HG03520 (cell line): ENCODE measurements at regions not wholly inside any gene's neighbourhood (a gene's known extent, or its start where the extent isn't known, plus 50 kb on each side); places are given as distances from the start of the nearest gene placed in this dataset.
"Not testable (repeated sequence)": the region's sequence is repeated elsewhere in the genome, so short reads cannot be mapped to it uniquely, and the experiment has no call there.

Experiments used
- ATAC-seq: cut with Tn5 transposase; IDR thresholded peaks from one replicate; pipeline ENCODE4 v1.9.1; 2021; ENCODE audit warnings: mild to moderate bottlenecking, moderate library complexity; ENCODE audit not compliant: unreplicated experiment

GRCh38 chr1:74818241-74818640 lies 85.3 kb downstream of the TYW3 start:
- ATAC-seq, result no peak

- no peak for ATAC-seq
Measured at GRCh38 chr1:74818661-74819456, 85.9 kb downstream of the TYW3 start.

GRCh38 chr1:74822851-74823401 lies 90.0 kb downstream of the TYW3 start:
- no peak for ATAC-seq

DNA sequence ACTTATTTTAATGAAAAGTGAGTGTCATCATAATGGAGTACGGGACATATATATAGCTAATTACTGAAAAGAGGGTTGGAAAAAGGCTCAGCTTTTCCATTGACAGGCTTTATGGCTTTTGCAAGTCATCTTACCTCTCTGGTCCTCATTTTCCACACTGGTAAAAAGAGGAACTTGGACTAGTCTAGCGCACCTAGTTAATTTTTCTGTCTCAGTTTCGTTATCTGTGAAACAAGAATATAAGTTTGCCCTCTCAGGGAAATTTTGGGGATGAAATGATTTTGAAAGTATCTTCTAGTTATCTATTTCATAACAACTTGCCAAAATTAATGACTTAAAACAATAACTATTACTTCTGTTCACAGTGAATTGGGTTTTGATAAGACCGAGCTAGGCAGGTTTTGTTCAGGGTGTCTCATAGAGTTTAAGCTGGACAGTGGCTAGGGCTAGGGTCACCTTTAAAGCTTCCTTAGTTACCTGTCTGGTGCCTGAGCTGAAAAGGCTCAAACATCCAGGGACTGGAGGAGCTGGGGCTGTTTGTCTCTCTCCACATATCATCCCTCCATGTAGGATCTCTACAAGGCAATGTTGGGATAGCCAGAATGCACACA lies 91.7 kb downstream of the TYW3 start:
- peak; percentile 94 for ATAC-seq

- no peak for ATAC-seq
Measured at GRCh38 chr1:74830766-74831165, 97.8 kb downstream of the TYW3 start.

DNA sequence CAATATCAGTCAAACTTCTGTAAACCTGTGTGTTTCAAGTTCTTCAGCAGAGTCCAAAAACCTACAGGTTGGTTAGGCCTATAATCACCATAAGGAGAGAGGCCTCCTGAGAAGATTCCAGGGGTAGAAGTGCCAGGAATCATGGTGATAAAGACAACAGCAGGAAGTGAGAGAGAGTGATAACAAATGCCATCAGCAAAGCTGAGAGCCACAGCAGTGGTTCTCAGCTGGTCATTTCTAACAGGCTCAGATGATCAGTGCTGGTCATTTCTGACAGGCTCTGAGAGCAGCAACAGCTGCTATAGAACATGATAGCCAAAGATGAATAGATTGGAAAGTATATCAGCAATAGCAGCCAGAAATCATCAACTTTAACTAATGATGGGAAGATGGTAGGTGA lies 101.3 kb downstream of the TYW3 start:
- ATAC-seq, result no peak

GRCh38 chr1:74835051-74835450 lies 102.1 kb downstream of the TYW3 start:
- ATAC-seq, result no peak

GRCh38 chr1:74842726-74843125 lies 109.8 kb downstream of the TYW3 start:
- ATAC-seq, result no peak

DNA sequence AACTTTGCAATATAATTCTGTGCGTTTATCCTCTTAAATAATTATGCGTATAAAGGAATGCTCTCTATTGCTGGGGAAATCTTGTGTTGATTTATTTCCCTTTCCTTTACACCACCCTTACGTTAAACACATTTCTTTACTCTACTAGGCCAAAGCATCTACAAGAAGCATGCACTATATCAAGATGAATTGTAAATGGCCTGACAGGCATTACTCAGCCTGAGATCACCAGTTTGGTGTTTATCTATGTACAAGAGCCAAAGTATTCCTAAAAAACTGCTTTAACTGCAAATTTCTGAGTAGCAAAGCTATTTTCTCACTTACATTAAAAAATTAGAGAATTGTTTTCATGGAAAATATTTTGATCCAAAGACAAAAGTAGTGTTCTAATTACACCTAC lies 114.8 kb downstream of the TYW3 start:
- ATAC-seq, result no peak

GRCh38 chr1:74853756-74854155 lies 120.8 kb downstream of the TYW3 start:
- ATAC-seq, result no peak

GRCh38 chr1:74856174-74856573 lies 123.2 kb downstream of the TYW3 start:
- ATAC-seq, result no peak

DNA sequence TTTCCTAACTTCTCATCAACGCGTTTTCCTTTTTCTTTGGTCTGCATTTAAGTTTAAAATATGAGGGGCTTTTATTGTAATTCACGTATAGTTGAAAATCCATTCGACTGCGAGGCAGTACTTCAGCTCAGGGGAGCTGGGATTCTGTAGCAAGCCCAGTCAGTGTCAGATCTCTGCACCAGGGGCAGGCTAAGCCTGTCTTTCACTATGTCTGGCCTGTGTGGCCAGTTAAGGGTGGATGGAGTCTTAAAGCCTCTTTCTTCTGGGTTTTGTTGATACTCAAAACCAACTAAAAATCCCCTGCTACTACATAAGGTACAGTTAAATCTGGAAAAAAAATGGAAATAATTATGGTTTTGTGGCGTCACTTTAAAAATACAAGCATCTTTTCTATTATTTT lies 124.7 kb downstream of the TYW3 start:
- peak; percentile 44 for ATAC-seq

GRCh38 chr1:74858136-74858535 lies 125.2 kb downstream of the TYW3 start:
- peak; percentile 65 for ATAC-seq

DNA sequence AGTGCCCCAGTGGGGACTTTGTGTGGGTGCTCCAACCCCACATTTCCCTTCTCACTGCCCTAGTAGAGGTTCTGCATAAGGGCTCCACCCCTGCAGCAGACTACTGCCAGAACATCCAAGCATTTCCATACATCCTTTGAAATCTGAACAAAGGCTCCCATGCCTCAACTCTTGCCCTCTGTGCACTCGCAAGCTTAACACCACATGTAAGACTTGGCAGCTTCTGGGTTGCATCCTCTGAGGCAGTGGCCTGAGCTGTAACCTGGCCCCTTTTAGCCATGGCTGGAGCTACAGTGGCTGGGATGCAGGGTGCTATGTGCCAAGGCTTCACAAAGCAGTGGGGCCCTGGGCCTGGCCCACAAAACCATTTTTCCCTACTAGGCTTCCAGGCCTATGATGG lies 128.9 kb downstream of the TYW3 start:
- no peak for ATAC-seq

- no peak for ATAC-seq
Measured at GRCh38 chr1:74869702-74870101, 136.8 kb downstream of the TYW3 start.

GRCh38 chr1:74877366-74877765 lies 144.4 kb downstream of the TYW3 start:
- ATAC-seq, result not testable (repeated sequence)

DNA sequence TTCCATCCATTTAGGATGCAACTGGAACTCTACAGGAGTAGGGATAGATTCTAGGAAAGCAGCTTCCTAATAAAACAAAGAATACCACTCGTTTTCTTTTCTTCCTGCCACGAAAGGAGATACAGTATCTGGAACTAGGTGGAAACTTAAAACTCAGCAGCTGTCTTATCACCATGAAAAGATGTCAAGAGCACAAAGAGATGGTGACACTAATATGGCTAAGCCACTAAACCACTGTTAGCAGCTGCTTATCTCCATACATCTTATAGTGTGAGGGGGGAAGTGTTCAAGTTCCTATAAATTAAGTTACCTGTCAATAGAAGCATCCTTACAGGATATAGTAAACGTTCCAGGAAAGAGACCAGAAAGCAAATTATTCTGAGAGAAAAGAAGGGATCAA lies 162.5 kb downstream of the TYW3 start:
- no peak for ATAC-seq

DNA sequence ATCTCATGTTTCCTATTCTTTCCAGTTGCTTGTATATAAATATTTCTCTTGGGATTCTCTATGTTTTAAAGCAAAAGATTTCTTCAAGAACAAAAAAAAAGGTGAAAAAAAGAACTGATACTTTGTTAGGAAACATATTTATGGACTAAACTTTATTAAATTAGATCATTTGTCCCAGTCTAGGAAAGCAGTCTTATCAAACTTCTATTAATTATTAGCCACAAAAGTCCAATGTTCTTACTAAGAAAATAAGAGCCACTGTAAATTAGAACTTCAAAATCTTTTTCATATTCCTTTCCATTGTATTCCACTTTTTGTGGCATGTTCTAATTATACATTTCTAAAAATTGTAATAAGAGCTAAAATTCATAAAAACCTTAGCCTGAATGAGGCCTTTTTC lies 175.2 kb downstream of the TYW3 start:
- ATAC-seq, result no peak

GRCh38 chr1:74908797-74909196 lies 175.8 kb downstream of the TYW3 start:
- no peak for ATAC-seq

DNA sequence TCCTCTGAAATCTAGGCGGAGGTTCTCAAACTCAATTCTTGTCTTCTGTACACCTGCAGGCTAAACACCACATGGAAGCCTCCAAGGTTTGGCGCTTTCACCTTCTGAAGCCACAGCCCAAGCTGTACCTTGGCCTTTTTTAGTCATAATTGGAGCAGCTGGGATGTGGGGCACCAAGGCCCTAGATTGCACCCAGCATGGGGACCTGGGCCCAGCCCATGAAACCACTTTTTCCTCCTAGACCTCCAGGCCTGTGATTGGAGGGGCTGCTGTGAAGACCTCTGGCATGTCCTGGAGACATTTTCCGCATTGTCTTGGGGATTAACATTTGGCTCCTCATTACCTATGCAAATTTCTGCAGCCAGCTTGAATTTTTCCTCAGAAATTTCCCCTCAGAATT lies 181.0 kb downstream of the TYW3 start:
- ATAC-seq, result no peak

DNA sequence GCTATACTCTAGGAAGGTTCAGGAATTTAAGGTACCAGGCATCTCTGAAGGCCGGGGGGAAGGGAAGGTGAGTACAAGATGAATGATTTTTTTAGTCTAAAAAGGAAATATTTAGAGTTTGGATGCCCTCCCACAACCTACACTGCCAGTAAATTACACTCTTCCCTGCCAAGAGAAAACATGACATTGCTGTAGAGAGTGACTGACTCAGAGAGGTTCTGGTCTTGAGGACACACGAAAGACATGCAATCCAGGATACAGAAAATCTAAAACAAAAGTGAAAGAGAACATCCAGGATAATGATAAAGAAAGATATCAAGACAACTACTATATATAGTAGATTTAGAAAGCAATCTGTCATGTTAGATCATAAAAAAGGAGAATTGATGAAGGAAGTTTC lies 200.5 kb downstream of the TYW3 start:
- no peak for ATAC-seq

GRCh38 chr1:74935446-74935845 lies 198.7 kb upstream of the LHX8 start:
- ATAC-seq, result no peak
